Choroid plexus epithelial cell (primary cell): ENCODE measurements at regions not wholly inside any gene's neighbourhood (a gene's known extent, or its start where the extent isn't known, plus 50 kb on each side); places are given as distances from the start of the nearest gene placed in this dataset.
"Not testable (repeated sequence)": the region's sequence is repeated elsewhere in the genome, so short reads cannot be mapped to it uniquely, and the experiment has no call there.

Experiments
- DNase-seq: peaks from one replicate; pipeline ENCODE4 v3.0.0-alpha.2; 2010; ENCODE audit warnings: low read depth
- H3K4me3 ChIP-seq: 2 replicates; pipeline ENCODE4 v1.5.1; 2011; ENCODE audit warnings: low read depth, mild to moderate bottlenecking, control low read depth, low read length, moderate library complexity
- TF ChIP-seq, protein P1 (sequence below): conservative IDR thresholded peaks from 2 replicates; pipeline ENCODE4 v1.5.1; 2011; ENCODE audit warnings: low read depth, mild to moderate bottlenecking, control low read depth, inconsistent platforms, low read length, moderate library complexity

DNA sequence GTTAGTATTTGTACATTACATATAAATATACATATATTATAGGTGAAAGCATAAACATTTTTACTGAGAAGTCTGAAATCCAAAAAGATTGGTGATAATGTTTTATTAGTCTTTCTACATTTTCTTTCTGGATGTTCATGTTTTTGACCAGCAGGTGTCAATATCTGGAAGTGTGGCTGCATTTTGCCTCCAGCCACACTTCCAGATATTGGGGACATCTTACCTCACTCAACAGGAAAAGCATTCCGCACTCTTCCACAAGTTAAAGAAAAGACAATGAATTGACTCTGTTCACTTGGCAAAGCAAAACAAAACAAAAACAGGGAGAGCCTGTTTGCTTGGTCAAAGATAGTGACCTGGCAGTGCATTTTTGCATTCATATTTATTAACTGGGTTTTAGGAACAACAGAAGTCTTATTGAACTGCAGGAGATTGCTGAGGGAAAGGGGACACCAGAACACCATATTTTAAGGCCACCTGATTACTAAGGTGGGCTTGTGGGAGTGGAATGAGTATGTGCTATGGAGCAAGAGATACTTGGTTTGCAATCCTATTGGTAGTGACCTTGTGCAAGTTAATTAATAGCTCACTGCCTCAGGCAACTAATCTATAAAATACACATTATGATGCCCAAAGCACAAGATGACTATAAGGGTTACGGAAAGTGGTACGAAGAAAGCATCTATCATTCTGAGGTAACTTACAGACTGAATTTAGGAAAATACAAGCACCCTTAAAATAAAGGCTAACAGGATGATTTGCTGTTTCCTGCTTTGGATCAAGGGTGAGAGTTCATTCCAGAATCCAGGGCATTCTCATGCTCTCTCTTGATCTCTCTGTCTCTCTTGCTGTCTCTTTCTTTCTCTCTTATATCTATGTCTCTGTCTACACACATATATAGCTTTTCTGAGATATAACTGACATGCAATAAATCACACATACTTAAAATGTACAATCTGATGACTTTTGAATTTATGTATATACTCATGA, 389.9 kb upstream of the EMCN start:
- no peak overlapping the region for H3K4me3 ChIP-seq
- peak; percentile 36 for DNase-seq
- TF ChIP-seq, protein P1, sequence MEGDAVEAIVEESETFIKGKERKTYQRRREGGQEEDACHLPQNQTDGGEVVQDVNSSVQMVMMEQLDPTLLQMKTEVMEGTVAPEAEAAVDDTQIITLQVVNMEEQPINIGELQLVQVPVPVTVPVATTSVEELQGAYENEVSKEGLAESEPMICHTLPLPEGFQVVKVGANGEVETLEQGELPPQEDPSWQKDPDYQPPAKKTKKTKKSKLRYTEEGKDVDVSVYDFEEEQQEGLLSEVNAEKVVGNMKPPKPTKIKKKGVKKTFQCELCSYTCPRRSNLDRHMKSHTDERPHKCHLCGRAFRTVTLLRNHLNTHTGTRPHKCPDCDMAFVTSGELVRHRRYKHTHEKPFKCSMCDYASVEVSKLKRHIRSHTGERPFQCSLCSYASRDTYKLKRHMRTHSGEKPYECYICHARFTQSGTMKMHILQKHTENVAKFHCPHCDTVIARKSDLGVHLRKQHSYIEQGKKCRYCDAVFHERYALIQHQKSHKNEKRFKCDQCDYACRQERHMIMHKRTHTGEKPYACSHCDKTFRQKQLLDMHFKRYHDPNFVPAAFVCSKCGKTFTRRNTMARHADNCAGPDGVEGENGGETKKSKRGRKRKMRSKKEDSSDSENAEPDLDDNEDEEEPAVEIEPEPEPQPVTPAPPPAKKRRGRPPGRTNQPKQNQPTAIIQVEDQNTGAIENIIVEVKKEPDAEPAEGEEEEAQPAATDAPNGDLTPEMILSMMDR: peak; percentile 65

GRCh38 chr4:100906973-100907372, 389.2 kb upstream of the EMCN start:
- no peak overlapping the region for H3K4me3 ChIP-seq
- TF ChIP-seq, protein P1: no peak
- no peak for DNase-seq

GRCh38 chr4:100900945-100901344, 383.1 kb upstream of the EMCN start:
- not testable (repeated sequence) for H3K4me3 ChIP-seq, DNase-seq

GRCh38 chr4:100900134-100900533, 382.3 kb upstream of the EMCN start:
- DNase-seq: no peak
- no peak overlapping the region for H3K4me3 ChIP-seq
- TF ChIP-seq, protein P1: no peak

- TF ChIP-seq, protein P1: no peak
Observed at GRCh38 chr4:100898844-100899243, 381.0 kb upstream of the EMCN start.

DNA sequence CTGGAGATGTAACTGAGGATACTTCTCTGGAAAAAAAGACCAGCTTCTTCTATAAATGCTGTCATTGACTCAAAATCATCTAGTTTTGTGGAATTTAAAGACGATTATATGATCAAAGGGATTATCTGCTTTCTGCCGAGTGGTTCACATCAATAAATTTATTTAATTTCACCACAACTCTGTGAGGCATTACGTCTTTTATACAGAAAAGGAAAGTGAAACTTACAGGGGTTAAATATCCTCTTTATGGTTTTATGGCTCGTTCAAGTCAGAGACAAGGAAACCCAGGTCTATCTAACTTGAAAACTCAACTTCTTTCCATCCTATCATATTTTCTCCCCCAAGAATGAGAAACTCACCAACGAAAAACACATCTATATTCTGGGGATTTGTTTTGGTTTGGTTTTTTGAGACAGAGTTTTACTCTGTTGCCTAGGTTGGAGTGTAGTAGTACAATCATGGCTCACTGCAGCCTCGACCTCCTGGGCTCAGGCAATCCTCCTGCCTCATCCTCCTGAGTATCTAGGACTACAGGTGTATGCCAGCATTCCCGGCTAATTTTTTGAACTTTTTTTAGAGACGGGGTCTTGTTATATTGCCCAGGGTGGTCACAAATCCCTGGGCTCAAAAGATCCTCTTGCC, 377.9 kb upstream of the EMCN start:
- TF ChIP-seq, protein P1: no peak
- no peak for DNase-seq
- H3K4me3 ChIP-seq: peak overlapping the region; percentile 9

More at GRCh38 chr4:100898844-100899243, 381.0 kb upstream of the EMCN start:
- no peak for DNase-seq
- H3K4me3 ChIP-seq: no peak overlapping the region

DNA sequence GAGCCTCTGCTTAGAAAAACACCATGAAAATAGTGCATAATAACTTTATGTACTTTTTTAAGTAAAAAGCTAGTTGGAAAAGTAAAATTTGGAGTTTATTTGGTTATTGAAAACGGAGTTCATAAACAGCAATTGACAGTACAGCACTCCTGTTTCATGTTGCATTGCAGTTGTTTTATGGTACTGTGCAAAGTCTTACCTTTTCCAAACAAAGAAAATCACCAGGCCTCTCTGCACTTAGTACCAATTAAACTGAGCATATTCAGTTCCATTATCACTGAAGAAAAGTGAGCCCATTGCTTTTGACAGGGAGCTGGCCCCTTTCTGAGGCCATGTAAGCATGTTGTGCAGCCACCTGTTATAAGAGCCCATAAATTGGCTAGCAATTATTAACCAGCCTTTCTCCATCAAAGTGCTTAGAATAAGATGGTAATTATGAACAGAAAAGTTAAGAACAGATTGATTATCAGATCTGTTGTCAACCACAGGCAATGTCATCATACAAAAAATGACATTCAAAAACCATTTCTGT, 376.6 kb upstream of the EMCN start:
- no peak for DNase-seq
- no peak overlapping the region for H3K4me3 ChIP-seq
- TF ChIP-seq, protein P1: no peak
